HEK293 (cell line): ENCODE measurements at regions not wholly inside any gene's neighbourhood (a gene's known extent, or its start where the extent isn't known, plus 50 kb on each side); places are given as distances from the start of the nearest gene placed in this dataset.

Experiments
- CTCF ChIA-PET: fragments of 350-600 bp; formaldehyde crosslinking; extraction: SDS; loops from one replicate; lab custom pipeline; 2021; ENCODE audit warnings: antibody characterized with exemption; lab: Yijun Ruan, JAX
- POLR2A ChIA-PET: fragments of 300-600 bp; formaldehyde crosslinking; extraction: SDS; loops from one replicate; lab custom pipeline; 2020; ENCODE audit warnings: antibody characterized with exemption, inconsistent platforms; lab: Yijun Ruan, JAX
- H3K27ac ChIP-seq: fragments of 200-500 bp; sonication (Bioruptor generic); 2 replicates; pipeline ENCODE4 v1.5.1; 2014; ENCODE audit warnings: low read depth, low read length, control low read depth, inconsistent platforms; ENCODE audit errors: extremely low read depth
- H3K36me3 ChIP-seq, 2 experiments: fragments of 200-500 bp in 1 of 2; sonication (Bioruptor generic) in 1 of 2; 1 replicate in 1 of 2; 2 replicates in 1 of 2; pipeline ENCODE4 v1.5.1; 2014 to 2017; ENCODE audit warnings: inconsistent platforms in 2 of 2, low read length in 2 of 2; ENCODE audit not compliant: control insufficient read depth in 2 of 2, insufficient read depth in 1 of 2
- H3K4me1 ChIP-seq: fragments of 200-500 bp; sonication (Bioruptor generic); 2 replicates; pipeline ENCODE4 v1.5.1; 2014; ENCODE audit warnings: mild to moderate bottlenecking, low read length, inconsistent platforms; ENCODE audit not compliant: control insufficient read depth, insufficient read depth
- H3K4me3 ChIP-seq: 2 replicates; pipeline ENCODE4 v1.5.1; 2011; ENCODE audit warnings: low read depth, mild to moderate bottlenecking, control low read depth, low read length, moderate library complexity
- H3K9me3 ChIP-seq: fragments of 200-500 bp; sonication (Bioruptor generic); 2 replicates; pipeline ENCODE4 v1.5.1; 2014; ENCODE audit warnings: low read depth, low read length, inconsistent platforms; ENCODE audit not compliant: control insufficient read depth, insufficient read depth
- BCL11B ChIP-seq: fragments of 450-650 bp; formaldehyde crosslinking; IDR thresholded peaks from 2 replicates; pipeline ENCODE4 v1.5.1; 2016; ENCODE audit warnings: low read depth, missing biosample characterization, missing genetic modification characterization
- FEZF1 ChIP-seq: fragments of 450-650 bp; formaldehyde crosslinking; IDR thresholded peaks from 2 replicates; pipeline ENCODE4 v1.5.1; 2016; ENCODE audit warnings: missing biosample characterization, missing genetic modification characterization
- REPIN1 ChIP-seq: fragments of 450-650 bp; formaldehyde crosslinking; IDR thresholded peaks from 2 replicates; pipeline ENCODE4 v1.5.1; 2017; ENCODE audit warnings: missing biosample characterization, missing genetic modification characterization, low read depth
- SCRT1 ChIP-seq: fragments of 450-650 bp; formaldehyde crosslinking; IDR thresholded peaks from 2 replicates; pipeline ENCODE4 v1.5.1; 2016; ENCODE audit warnings: missing biosample characterization, missing genetic modification characterization, borderline replicate concordance
- ZIC2 ChIP-seq: fragments of 450-650 bp; formaldehyde crosslinking; IDR thresholded peaks from 2 replicates; pipeline ENCODE4 v1.5.1; 2016; ENCODE audit warnings: missing biosample characterization, missing genetic modification characterization
- ZNF121 ChIP-seq: fragments of 450-650 bp; formaldehyde crosslinking; IDR thresholded peaks from 2 replicates; pipeline ENCODE4 v1.5.1; 2016; ENCODE audit warnings: missing biosample characterization, missing genetic modification characterization
- ZNF133 ChIP-seq: fragments of 450-650 bp; formaldehyde crosslinking; IDR thresholded peaks from 2 replicates; pipeline ENCODE4 v1.5.1; 2016; ENCODE audit warnings: missing biosample characterization, missing genetic modification characterization
- ZNF223 ChIP-seq: fragments of 450-650 bp; formaldehyde crosslinking; IDR thresholded peaks from 2 replicates; pipeline ENCODE4 v1.5.1; 2016; ENCODE audit warnings: missing biosample characterization, missing genetic modification characterization
- ZNF366 ChIP-seq: fragments of 450-650 bp; formaldehyde crosslinking; conservative IDR thresholded peaks from 2 replicates; pipeline ENCODE4 v1.5.1; 2016; ENCODE audit warnings: missing biosample characterization, missing genetic modification characterization
- ZNF433 ChIP-seq: fragments of 450-650 bp; formaldehyde crosslinking; IDR thresholded peaks from 2 replicates; pipeline ENCODE4 v1.5.1; 2016; ENCODE audit warnings: missing biosample characterization, missing genetic modification characterization, low read depth
- ZNF521 ChIP-seq: fragments of 450-650 bp; formaldehyde crosslinking; IDR thresholded peaks from 2 replicates; pipeline ENCODE4 v1.5.1; 2017; ENCODE audit warnings: missing biosample characterization, mild to moderate bottlenecking, missing genetic modification characterization
- ZNF561 ChIP-seq: fragments of 450-650 bp; IDR thresholded peaks from 2 replicates; pipeline ENCODE4 v1.5.1; 2018; ENCODE audit warnings: missing biosample characterization, missing genetic modification characterization, borderline replicate concordance
- ZNF623 ChIP-seq: fragments of 450-650 bp; formaldehyde crosslinking; IDR thresholded peaks from 2 replicates; pipeline ENCODE4 v1.5.1; 2016; ENCODE audit warnings: missing biosample characterization, missing genetic modification characterization
- ZNF624 ChIP-seq: fragments of 450-650 bp; formaldehyde crosslinking; IDR thresholded peaks from 2 replicates; pipeline ENCODE4 v1.5.1; 2017; ENCODE audit warnings: missing biosample characterization, missing genetic modification characterization
- ZNF677 ChIP-seq: fragments of 450-650 bp; IDR thresholded peaks from 2 replicates; pipeline ENCODE4 v1.5.0; 2018; ENCODE audit warnings: missing biosample characterization, mild to moderate bottlenecking, missing genetic modification characterization, moderate library complexity
- ZNF785 ChIP-seq: fragments of 450-650 bp; formaldehyde crosslinking; IDR thresholded peaks from 2 replicates; pipeline ENCODE4 v1.5.1; 2016; ENCODE audit warnings: missing biosample characterization, missing genetic modification characterization
- ZSCAN16 ChIP-seq: fragments of 450-650 bp; formaldehyde crosslinking; IDR thresholded peaks from 2 replicates; pipeline ENCODE4 v1.5.1; 2016; ENCODE audit warnings: missing biosample characterization, missing genetic modification characterization
- TF ChIP-seq, protein P1 (sequence below): fragments of 450-650 bp; formaldehyde crosslinking; IDR thresholded peaks from 2 replicates; pipeline ENCODE4 v1.5.1; 2016; ENCODE audit warnings: missing biosample characterization, missing genetic modification characterization
- TF ChIP-seq, protein P2 (sequence below): fragments of 450-650 bp; formaldehyde crosslinking; IDR thresholded peaks from 2 replicates; pipeline ENCODE4 v1.5.1; 2016; ENCODE audit warnings: missing biosample characterization, missing genetic modification characterization, borderline replicate concordance

DNA sequence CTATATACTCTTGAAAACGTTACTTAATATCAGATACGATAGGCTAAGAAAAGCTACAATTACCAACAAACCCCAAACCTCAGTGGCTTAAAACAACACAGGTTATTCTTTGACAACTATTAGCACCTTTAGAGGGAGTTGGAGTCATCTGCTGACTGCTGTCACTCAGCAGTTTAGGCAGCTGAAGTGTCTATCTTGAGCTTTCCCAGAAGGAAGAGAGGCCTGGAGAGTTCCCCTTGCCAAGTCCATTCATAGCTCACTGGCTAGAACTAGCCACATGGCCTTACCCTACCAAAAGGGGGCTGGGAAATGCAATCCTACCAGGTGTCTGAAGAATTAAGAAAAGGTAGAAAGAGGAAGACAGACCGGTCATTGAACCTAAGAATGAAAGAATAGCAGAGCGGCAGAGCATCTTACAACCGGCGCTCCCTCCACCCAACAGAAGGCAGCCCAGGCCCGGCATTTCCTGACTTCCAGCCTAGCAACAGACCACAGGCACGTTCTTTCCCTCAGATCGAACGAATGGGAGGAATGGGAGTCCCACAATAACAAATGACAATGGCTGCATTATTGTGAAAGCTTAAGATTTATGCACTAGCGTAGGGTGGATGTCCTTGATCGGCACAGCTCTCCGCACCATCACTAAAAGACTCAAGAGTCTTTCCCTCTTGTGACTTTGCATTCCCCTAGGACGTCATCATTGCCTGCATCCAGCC, 211.2 kb upstream of the CTAGE1 start (continued):
- TF ChIP-seq, protein P1, sequence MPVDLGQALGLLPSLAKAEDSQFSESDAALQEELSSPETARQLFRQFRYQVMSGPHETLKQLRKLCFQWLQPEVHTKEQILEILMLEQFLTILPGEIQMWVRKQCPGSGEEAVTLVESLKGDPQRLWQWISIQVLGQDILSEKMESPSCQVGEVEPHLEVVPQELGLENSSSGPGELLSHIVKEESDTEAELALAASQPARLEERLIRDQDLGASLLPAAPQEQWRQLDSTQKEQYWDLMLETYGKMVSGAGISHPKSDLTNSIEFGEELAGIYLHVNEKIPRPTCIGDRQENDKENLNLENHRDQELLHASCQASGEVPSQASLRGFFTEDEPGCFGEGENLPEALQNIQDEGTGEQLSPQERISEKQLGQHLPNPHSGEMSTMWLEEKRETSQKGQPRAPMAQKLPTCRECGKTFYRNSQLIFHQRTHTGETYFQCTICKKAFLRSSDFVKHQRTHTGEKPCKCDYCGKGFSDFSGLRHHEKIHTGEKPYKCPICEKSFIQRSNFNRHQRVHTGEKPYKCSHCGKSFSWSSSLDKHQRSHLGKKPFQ (tag by site-specific recombination) = no peak
- no peak for TF ChIP-seq ZNF133 (tag by site-specific recombination)
- TF ChIP-seq ZNF121 (tag by site-specific recombination) = no peak
- no peak for TF ChIP-seq REPIN1 (tag by site-specific recombination)

DNA sequence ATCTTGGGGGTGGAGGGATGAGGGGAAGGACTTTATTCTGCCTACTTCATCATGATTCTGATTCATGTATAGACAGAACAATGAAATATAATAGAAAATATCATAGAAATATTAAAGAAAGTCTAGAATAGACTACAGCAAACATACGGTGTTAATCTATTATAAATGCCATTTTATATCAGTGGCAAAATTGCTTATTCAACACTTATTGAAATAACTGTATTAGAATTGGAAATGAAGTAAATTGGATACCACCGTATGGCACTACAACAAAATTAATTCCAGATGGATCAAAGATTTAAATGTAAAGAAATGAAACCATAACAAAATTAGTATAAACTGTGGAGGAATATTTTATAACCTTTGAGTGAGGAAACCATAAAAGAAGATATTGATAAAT, 213.3 kb upstream of the CTAGE1 start:
- TF ChIP-seq ZNF785 (tag by site-specific recombination) (no peak), ZNF623 (tag by site-specific recombination) (no peak), ZNF624 (tag by site-specific recombination) (no peak), ZNF121 (tag by site-specific recombination) (no peak), ZIC2 (no peak), SCRT1 (no peak), ZSCAN16 (no peak), ZNF433 (tag by site-specific recombination) (no peak), ZNF366 (tag by site-specific recombination) (no peak), ZNF521 (tag by site-specific recombination) (no peak), BCL11B (tag by site-specific recombination) (no peak), ZNF677 (tag by site-specific recombination) (no peak), FEZF1 (tag by site-specific recombination) (no peak)
- TF ChIP-seq, protein P2, sequence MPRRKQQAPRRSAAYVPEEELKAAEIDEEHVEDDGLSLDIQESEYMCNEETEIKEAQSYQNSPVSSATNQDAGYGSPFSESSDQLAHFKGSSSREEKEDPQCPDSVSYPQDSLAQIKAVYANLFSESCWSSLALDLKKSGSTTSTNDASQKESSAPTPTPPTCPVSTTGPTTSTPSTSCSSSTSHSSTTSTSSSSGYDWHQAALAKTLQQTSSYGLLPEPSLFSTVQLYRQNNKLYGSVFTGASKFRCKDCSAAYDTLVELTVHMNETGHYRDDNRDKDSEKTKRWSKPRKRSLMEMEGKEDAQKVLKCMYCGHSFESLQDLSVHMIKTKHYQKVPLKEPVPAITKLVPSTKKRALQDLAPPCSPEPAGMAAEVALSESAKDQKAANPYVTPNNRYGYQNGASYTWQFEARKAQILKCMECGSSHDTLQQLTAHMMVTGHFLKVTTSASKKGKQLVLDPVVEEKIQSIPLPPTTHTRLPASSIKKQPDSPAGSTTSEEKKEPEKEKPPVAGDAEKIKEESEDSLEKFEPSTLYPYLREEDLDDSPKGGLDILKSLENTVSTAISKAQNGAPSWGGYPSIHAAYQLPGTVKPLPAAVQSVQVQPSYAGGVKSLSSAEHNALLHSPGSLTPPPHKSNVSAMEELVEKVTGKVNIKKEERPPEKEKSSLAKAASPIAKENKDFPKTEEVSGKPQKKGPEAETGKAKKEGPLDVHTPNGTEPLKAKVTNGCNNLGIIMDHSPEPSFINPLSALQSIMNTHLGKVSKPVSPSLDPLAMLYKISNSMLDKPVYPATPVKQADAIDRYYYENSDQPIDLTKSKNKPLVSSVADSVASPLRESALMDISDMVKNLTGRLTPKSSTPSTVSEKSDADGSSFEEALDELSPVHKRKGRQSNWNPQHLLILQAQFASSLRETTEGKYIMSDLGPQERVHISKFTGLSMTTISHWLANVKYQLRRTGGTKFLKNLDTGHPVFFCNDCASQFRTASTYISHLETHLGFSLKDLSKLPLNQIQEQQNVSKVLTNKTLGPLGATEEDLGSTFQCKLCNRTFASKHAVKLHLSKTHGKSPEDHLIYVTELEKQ (tag by site-specific recombination) = no peak
- POLR2A ChIA-PET = no interaction called here
- no peak overlapping the region for H3K27ac ChIP-seq
- CTCF ChIA-PET = no interaction called here
- H3K36me3 ChIP-seq = no peaks in the 10 kb centered on the region
- H3K9me3 ChIP-seq = no peaks in the 10 kb centered on the region
- H3K4me3 ChIP-seq = no peak overlapping the region
- H3K4me1 ChIP-seq = no peaks in the 10 kb centered on the region

DNA sequence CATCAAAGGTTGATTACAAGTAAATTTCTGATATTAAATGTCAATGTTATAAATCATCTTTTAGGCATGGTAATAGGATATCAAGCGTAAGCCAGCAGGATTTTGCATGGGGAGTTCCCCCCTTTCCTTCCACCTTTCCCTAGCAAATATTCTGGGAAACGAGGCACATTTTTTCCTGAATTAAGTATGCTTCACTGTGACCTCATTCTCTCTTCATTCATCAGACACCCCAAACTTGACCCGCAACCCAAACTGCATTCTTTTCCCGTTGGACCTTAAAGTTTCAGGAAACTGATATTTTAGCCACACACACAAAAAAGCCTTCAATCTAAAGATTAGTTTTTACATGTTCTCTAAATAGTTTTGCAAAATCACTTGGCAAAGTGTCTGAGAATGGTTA, 214.5 kb upstream of the CTAGE1 start:
- no peak overlapping the region for H3K27ac ChIP-seq
- H3K36me3 ChIP-seq = no peaks in the 10 kb centered on the region
- no peak for TF ChIP-seq ZNF223 (tag by site-specific recombination)
- TF ChIP-seq ZNF561 (tag by site-specific recombination) = no peak
- POLR2A ChIA-PET = no interaction called here
- no peaks in the 10 kb centered on the region for H3K9me3 ChIP-seq
- CTCF ChIA-PET = no interaction called here
- no peaks in the 10 kb centered on the region for H3K4me1 ChIP-seq
- H3K4me3 ChIP-seq = no peak overlapping the region
